ENCODE measurements at regions not wholly inside any gene's neighbourhood (a gene's known extent, or its start where the extent isn't known, plus 50 kb on each side); places are given as distances from the start of the nearest gene placed in this dataset.

DNA sequence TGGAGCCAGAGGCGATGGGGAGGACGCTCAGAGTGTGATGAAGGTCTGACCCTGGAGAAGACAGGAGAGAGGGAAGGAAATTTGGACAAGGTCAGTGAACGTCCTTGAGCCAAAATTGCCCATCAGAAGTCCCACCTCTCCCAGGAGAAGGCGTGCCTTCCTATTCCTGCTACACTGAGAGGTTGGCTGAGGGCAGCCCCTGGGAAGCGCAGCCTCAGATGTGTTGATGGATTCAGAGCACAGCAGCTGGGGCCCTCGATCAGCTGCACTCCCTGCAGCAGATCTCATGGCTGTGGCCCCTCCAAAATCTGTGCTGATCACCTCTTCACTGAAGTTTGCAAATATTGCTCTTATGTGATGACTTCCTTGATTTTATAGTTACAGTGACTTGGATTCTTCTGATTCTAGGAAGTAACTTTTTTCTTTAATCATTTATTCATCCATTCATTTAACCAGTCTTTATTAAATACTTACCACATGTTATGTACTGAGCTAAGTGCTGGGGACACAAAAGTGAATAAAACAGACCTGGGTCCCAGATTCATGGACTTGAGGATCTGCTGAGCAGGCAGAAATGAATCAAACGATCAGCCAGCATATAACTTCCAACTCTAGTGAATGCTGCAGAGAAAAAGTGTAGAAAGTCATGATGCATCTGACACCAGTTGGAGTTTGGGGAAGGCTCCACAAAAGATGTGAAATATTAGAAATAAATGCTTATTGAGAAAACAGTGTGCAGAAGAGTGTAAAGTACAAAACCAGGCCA is 69.6 kb upstream of the ARMC2 start:
- DNase-seq (ENCODE audit: low spot score), result no peak

GRCh38 chr6:108779536-108780275 is 68.5 kb upstream of the ARMC2 start:
- DNase-seq (ENCODE audit: low spot score), result no peak

DNA sequence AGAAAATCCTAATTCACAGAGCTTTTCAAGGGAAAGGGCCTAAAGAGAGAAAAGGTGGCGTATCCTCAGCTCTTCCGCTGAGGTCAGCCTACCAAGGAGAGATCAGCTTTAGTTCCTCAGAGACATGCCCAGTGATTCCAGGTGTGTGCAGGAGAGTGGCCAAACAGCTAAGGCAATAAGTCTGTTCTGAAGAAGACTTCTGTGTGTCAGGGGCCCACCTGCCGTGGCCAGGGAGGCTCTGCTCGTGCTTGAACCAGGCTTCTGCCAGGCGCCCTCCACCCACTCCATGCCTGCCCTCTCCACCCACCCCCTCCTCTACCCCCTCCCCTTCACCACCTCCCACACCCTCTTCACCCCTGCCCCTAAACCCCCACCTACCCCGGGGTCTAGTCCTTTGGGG is 67.4 kb upstream of the ARMC2 start:
- DNase-seq (ENCODE audit: low spot score), result no peak

DNA sequence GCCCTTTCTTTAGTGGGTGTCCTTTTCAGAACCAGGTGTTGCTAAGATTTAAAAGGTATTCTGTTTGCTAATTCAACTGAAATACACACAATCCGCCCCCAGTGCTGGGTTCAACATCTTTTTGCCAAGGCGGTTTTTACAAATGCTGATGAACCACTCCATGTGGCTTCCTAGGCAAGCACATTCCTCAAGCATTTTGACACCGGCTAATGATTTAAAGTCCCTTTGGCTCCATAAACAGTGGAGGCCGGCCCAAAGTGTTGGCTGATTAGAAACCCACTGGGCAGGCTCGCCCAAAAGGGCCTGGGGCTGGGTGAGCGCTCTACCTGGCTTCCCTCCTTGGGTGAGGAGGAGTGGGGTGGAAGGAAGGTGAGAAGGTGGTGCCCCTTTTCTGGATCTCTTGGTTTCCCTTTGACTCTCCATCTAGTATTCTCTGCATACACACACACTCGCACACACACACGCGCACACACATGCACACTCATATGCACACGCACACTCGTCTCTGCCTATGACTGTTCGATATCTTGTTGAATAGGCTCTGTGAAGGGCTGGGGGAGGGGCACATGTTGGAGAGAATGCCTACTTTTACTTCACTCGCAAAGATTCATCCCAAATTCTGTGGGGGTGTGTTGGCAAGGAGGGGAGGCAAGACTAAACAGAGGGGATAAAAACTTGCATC is 66.7 kb upstream of the ARMC2 start:
- peak; percentile 30 for DNase-seq (ENCODE audit: low spot score)

DNA sequence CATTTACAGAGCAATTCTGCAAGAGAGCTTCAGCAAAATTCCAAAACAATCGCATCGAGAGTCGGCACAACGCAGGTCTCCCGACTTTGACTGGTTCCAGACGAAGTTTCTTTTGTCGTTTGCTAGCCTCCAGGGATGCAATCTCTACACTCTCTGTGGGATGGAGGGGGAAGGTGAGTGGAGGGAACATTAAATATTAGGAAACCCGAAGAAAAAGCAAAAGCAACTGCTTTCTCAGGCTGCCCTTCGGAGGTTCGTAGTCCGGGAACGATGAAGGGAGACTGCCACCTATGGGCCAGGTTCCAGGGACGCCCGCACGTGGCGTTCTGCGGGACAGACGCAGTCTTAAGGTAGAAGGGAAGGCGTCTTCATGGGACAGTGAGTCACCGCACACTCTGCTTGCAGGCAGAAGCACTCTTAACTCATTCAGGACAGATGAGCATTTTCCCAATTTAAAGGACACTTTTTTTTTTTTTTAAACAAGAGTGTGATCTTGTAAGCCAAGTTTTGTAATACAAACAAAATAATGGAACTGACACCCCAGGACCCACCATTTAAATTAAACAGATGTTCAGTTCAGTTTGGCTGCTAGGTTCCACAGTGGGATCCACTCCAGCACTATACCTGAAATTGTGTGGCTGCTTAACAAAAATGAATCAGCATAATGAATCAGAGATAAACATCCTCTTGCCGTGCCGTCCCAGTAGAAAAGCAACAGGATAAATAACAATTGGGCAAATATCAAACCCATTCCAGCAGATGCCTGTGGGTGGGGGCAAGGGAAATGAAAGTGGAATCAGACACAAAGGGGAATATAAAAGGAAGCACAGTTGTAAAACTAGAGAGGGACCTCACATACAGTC is 65.8 kb upstream of the ARMC2 start:
- DNase-seq (ENCODE audit: low spot score), result peak; percentile 94

DNA sequence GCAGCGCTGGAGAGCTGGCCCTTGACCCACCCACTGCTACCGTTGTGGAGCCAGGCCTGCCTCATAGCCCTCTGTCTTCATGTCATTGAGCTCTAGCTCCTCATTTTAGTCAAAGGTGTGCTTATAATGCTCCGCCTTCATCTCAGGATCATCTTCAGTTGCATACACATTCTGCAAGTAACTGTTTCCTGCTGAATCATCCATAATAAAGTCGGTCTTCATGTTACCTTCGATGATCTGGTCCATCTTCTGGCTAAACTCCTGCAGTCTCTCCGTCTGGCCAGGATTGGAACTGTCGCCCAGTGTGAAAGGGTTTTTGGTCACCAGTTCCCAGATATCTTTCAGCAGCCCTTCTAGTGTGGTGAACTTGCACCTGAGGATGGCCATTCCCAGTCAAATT is 62.6 kb upstream of the ARMC2 start:
- no peak for DNase-seq (ENCODE audit: low spot score)

- no peak for DNase-seq (ENCODE audit: low spot score)
These were observed 59.8 kb upstream of the ARMC2 start for GRCh38 chr6:108788416-108788815.

DNA sequence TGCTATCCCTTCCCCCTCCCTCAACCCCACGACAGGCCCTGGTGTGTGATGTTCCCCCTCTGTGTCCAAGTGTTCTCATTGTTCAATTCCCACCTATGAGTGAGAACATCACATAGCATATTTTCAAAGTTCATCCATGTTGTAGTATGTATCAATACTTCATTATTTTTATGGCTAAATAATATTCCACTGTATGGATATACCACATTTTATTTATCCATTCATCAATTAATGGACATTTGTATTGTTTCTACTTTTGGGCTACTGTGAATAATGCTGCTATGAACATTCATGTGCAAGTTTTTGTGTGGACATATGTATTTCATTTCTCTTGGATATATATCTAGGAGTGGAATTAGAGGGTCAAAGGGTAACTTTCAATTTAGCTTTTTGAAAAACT is 58.7 kb upstream of the ARMC2 start:
- DNase-seq (ENCODE audit: low spot score), result no peak

DNA sequence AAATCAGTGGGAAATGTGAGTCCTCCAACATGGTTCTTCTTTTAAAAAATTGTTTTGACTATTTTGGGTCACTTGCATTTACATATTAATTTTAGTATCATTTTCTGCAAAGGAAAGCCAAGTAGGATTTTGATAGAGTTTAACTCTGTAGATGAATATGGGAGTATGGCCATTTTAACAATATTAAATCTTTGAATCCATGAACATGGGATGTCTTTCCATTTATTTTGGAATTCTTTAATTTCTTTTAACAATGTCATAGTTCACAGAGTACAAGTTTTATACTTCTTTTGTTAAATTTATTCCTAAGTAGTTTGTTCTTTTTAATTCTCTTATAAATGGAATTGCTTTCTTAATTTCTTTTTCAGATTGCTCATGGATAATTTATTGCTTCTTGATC is 56.5 kb upstream of the ARMC2 start:
- DNase-seq (ENCODE audit: low spot score), result no peak

GRCh38 chr6:108793516-108794251 is 54.5 kb upstream of the ARMC2 start:
- peak; percentile 36 for DNase-seq (ENCODE audit: low spot score)

- no peak for DNase-seq (ENCODE audit: low spot score)
These were observed 53.1 kb upstream of the ARMC2 start for GRCh38 chr6:108795122-108795521.

GRCh38 chr6:108795814-108796213 is 52.4 kb upstream of the ARMC2 start:
- DNase-seq (ENCODE audit: low spot score), result no peak

DNA sequence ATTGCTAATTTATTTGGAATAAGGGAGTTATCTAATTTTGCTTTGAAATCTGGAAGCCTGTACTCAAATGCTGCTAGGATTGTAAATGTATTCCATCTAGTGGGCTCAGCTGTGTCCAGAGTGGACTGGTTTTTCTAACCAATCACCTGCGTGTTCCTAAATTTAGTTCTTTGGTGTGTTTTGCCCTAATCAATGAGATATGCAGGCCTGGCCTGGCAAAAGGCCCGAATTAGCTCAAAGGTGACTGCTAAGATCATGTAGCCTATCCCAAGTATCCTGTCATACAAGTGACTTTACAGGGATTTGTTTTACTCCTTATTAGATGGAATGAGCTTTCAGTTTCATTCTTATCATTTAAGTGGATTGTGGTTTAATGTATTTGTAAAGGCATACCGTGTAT is 51.3 kb upstream of the ARMC2 start:
- DNase-seq (ENCODE audit: low spot score), result peak; percentile 15

DNA sequence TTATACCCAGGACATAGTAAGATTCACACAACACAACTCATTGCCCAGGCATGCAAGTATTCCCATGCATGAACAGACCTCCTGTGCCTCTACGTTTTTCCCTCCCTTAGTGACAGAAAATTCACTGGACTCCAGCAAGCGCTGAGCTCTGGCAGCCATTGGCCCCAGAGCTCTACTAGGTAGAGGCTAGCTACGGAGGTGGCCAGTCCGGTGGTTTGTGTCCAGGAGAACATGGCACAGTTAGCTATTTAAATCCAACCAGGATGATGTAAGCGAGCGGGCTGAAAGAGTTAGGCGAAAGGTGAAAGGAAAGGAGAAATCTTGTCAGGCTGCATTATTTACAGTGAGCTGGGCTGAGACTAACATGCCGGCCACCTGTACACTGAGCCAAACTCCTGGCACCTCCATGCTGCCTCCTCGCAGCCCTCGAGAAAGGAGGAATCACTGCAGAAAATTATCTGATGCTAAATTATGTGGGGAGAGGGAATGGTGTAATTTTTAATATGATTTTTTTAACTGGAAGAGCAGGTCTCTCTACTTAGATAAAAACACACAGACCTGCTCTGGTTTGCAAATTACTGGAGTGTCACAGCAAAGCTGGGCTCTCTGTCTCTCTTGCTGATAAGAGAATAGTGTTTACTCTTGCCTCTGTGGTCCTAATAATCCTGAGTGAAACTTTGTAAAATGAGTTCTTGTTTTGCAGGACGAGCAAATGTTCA is 50.1 kb upstream of the ARMC2 start:
- DNase-seq (ENCODE audit: low spot score), result peak; percentile 99
